ENCODE measurements at regions not wholly inside any gene's neighbourhood (a gene's known extent, or its start where the extent isn't known, plus 50 kb on each side); places are given as distances from the start of the nearest gene placed in this dataset.
A peak's percentile ranks its signal among the peaks of the same experiment; 100 is the strongest.

GRCh38 chr20:6703656-6704055 is 63.8 kb upstream of the BMP2 start:
- Histone ChIP-seq H3K27ac (peak overlapping the region; percentile 70 to 82 (median 80)), H3K4me1 (peaks cover 31 to 72% (median 47%) of the 10 kb centered on the region in 4 donors), H3K9me3 (no peaks in the 10 kb centered on the region), H3K36me3 (no peaks in the 10 kb centered on the region), H3K4me3 (no peak overlapping the region), H3K27me3 (no peaks in the 10 kb centered on the region)
- no peak for DNase-seq
- ATAC-seq (ENCODE audit: low FRiP score in 2 of 2) = no peak
- no peak for TF ChIP-seq POLR2A (IDR thresholded peaks at IDR 0.05)
- TF ChIP-seq POLR2AphosphoS5 (IDR thresholded peaks at IDR 0.05) = no peak
- TF ChIP-seq CTCF (IDR thresholded peaks at IDR 0.05) = no peak
- no peak for TF ChIP-seq EP300 (IDR thresholded peaks at IDR 0.05)

GRCh38 chr20:6703047-6703446 is 64.4 kb upstream of the BMP2 start:
- DNase-seq (no peak), ATAC-seq (ENCODE audit: low FRiP score in 2 of 2) (no peak)
- H3K4me1 ChIP-seq = peaks cover 31 to 67% (median 42%) of the 10 kb centered on the region in 4 donors
- H3K27me3 ChIP-seq = no peaks in the 10 kb centered on the region
- peak overlapping the region in 3 of 4 donors; percentile 77 to 82 (median 82) for H3K27ac ChIP-seq
- no peaks in the 10 kb centered on the region for H3K9me3 ChIP-seq
- WGBS, 2 donors = 87 to 90% methylated on average over 3 of the region's 3 CpGs
- H3K36me3 ChIP-seq = no peaks in the 10 kb centered on the region
- no peak overlapping the region for H3K4me3 ChIP-seq
- TF ChIP-seq POLR2AphosphoS5 (IDR thresholded peaks at IDR 0.05) (no peak), EP300 (IDR thresholded peaks at IDR 0.05) (no peak), CTCF (IDR thresholded peaks at IDR 0.05) (no peak), POLR2A (IDR thresholded peaks at IDR 0.05) (no peak)

GRCh38 chr20:6702144-6702543 is 65.3 kb upstream of the BMP2 start:
- ATAC-seq (ENCODE audit: low FRiP score in 2 of 2) = no peak
- H3K27ac ChIP-seq = peak overlapping the region in 2 of 4 donors; percentile 12 to 82
- H3K27me3 ChIP-seq = no peaks in the 10 kb centered on the region
- H3K9me3 ChIP-seq = no peaks in the 10 kb centered on the region
- H3K4me3 ChIP-seq = no peak overlapping the region
- TF ChIP-seq CTCF (IDR thresholded peaks at IDR 0.05) (no peak), EP300 (IDR thresholded peaks at IDR 0.05) (no peak), POLR2AphosphoS5 (IDR thresholded peaks at IDR 0.05) (no peak), POLR2A (IDR thresholded peaks at IDR 0.05) (no peak)
- H3K36me3 ChIP-seq = no peaks in the 10 kb centered on the region
- DNase-seq = no peak
- H3K4me1 ChIP-seq = peaks cover 31 to 58% (median 41%) of the 10 kb centered on the region in 4 donors

GRCh38 chr20:6700563-6701329 is 66.7 kb upstream of the BMP2 start:
- Histone ChIP-seq H3K9me3 (no peaks in the 10 kb centered on the region), H3K4me3 (no peak overlapping the region), H3K36me3 (no peaks in the 10 kb centered on the region), H3K4me1 (peaks cover 31 to 56% (median 41%) of the 10 kb centered on the region in 4 donors), H3K27me3 (no peaks in the 10 kb centered on the region), H3K27ac (peak overlapping the region in 3 of 4 donors; percentile 23 to 58 (median 37))
- ATAC-seq (ENCODE audit: low FRiP score in 2 of 2) (peak in 1 of 2 donors; percentile 82), DNase-seq (peak in 1 of 2 donors; percentile 57)
- WGBS, 2 donors = 54 to 55% methylated on average over 11 of the region's 11 CpGs
- peak in 1 of 4 donors; percentile 4 for TF ChIP-seq EP300 (IDR thresholded peaks at IDR 0.05)
- no peak for TF ChIP-seq POLR2A (IDR thresholded peaks at IDR 0.05)
- peak in 1 of 2 donors; percentile 33 for TF ChIP-seq POLR2AphosphoS5 (IDR thresholded peaks at IDR 0.05)

GRCh38 chr20:6699921-6700562 is 67.4 kb upstream of the BMP2 start:
- H3K4me3 ChIP-seq = no peak overlapping the region
- H3K36me3 ChIP-seq = no peaks in the 10 kb centered on the region
- no peaks in the 10 kb centered on the region for H3K9me3 ChIP-seq
- ATAC-seq (ENCODE audit: low FRiP score in 2 of 2) (peak in 1 of 2 donors; percentile 38), DNase-seq (no peak)
- H3K27ac ChIP-seq = peak overlapping the region in 2 of 4 donors; percentile 13 to 37
- TF ChIP-seq EP300 (IDR thresholded peaks at IDR 0.05) = no peak
- no peak for TF ChIP-seq CTCF (IDR thresholded peaks at IDR 0.05)
- TF ChIP-seq POLR2AphosphoS5 (IDR thresholded peaks at IDR 0.05) = no peak
- TF ChIP-seq POLR2A (IDR thresholded peaks at IDR 0.05) = no peak
- peaks cover 27 to 51% (median 41%) of the 10 kb centered on the region in 4 donors for H3K4me1 ChIP-seq
- H3K27me3 ChIP-seq = no peaks in the 10 kb centered on the region
- WGBS, 2 donors = 28 to 36% methylated on average over 2 to 3 of the region's 3 CpGs

All from upper lobe of left lung (tissue), 6 donors.